ENCODE measurements at regions not wholly inside any gene's neighbourhood (a gene's known extent, or its start where the extent isn't known, plus 50 kb on each side); places are given as distances from the start of the nearest gene placed in this dataset.
"Not testable (repeated sequence)": the region's sequence is repeated elsewhere in the genome, so short reads cannot be mapped to it uniquely, and the experiment has no call there.

- not testable (repeated sequence) for DNase-seq (ENCODE audit: low read depth)
These were observed 58.3 kb downstream of the ART5 start for GRCh38 chr11:3583476-3583875.

GRCh38 chr11:3581389-3581725, 60.4 kb downstream of the ART5 start:
- not testable (repeated sequence) for DNase-seq (ENCODE audit: low read depth)

GRCh38 chr11:3580487-3581388, 61.1 kb downstream of the ART5 start:
- DNase-seq (ENCODE audit: low read depth): peak; percentile 32

GRCh38 chr11:3579600-3580459, 62.0 kb downstream of the ART5 start:
- not testable (repeated sequence) for DNase-seq (ENCODE audit: low read depth)

- DNase-seq (ENCODE audit: low read depth): not testable (repeated sequence)
These were observed 65.7 kb downstream of the ART5 start for GRCh38 chr11:3576066-3576604.

GRCh38 chr11:3572976-3573647, 68.7 kb downstream of the ART5 start:
- not testable (repeated sequence) for DNase-seq (ENCODE audit: low read depth)

GRCh38 chr11:3571752-3572151, 70.0 kb downstream of the ART5 start:
- not testable (repeated sequence) for DNase-seq (ENCODE audit: low read depth)

- not testable (repeated sequence) for DNase-seq (ENCODE audit: low read depth)
These were observed 76.0 kb downstream of the ART5 start for GRCh38 chr11:3565838-3566237.

- not testable (repeated sequence) for DNase-seq (ENCODE audit: low read depth)
These were observed 77.4 kb downstream of the ART5 start for GRCh38 chr11:3564383-3564782.

- DNase-seq (ENCODE audit: low read depth): peak; percentile 20
These were observed 87.2 kb downstream of the ART5 start for GRCh38 chr11:3554621-3555020.

GRCh38 chr11:3544990-3545389, 96.8 kb downstream of the ART5 start:
- DNase-seq (ENCODE audit: low read depth): not testable (repeated sequence)

- not testable (repeated sequence) for DNase-seq (ENCODE audit: low read depth)
These were observed 103.6 kb downstream of the ART5 start for GRCh38 chr11:3538220-3538619.

- not testable (repeated sequence) for DNase-seq (ENCODE audit: low read depth)
These were observed 104.5 kb downstream of the ART5 start for GRCh38 chr11:3537254-3537653.

GRCh38 chr11:3532958-3533357, 108.8 kb downstream of the ART5 start:
- DNase-seq (ENCODE audit: low read depth): not testable (repeated sequence)

- not testable (repeated sequence) for DNase-seq (ENCODE audit: low read depth)
These were observed 110.5 kb downstream of the ART5 start for GRCh38 chr11:3531280-3531679.

- not testable (repeated sequence) for DNase-seq (ENCODE audit: low read depth)
These were observed 118.2 kb downstream of the ART5 start for GRCh38 chr11:3523567-3523966.

GRCh38 chr11:3520905-3521304, 120.9 kb downstream of the ART5 start:
- DNase-seq (ENCODE audit: low read depth): not testable (repeated sequence)

GRCh38 chr11:3519841-3520240, 122.0 kb downstream of the ART5 start:
- DNase-seq (ENCODE audit: low read depth): not testable (repeated sequence)

- DNase-seq (ENCODE audit: low read depth): not testable (repeated sequence)
These were observed 124.7 kb downstream of the ART5 start for GRCh38 chr11:3516934-3517567.

GRCh38 chr11:3516345-3516933, 125.4 kb downstream of the ART5 start:
- DNase-seq (ENCODE audit: low read depth): not testable (repeated sequence)
